GM18519 (cell line): ENCODE measurements at regions not wholly inside any gene's neighbourhood (a gene's known extent, or its start where the extent isn't known, plus 50 kb on each side); places are given as distances from the start of the nearest gene placed in this dataset.

Experiments
- ATAC-seq: cut with Tn5 transposase; IDR thresholded peaks from one replicate; pipeline ENCODE4 v1.9.1; 2021; ENCODE audit warnings: mild to moderate bottlenecking, moderate library complexity; ENCODE audit not compliant: unreplicated experiment, low FRiP score

- no peak for ATAC-seq
These were observed 231.0 kb downstream of the SNX18 start for GRCh38 chr5:54748527-54748926.

- ATAC-seq: no peak
These were observed 229.3 kb downstream of the SNX18 start for GRCh38 chr5:54746777-54747398.

- ATAC-seq: no peak
These were observed 228.8 kb downstream of the SNX18 start for GRCh38 chr5:54746346-54746745.

- ATAC-seq: no peak
These were observed 228.0 kb downstream of the SNX18 start for GRCh38 chr5:54745599-54745998.

GRCh38 chr5:54743997-54744788 is 226.6 kb downstream of the SNX18 start:
- ATAC-seq: peak; percentile 71

GRCh38 chr5:54743581-54743980 is 226.0 kb downstream of the SNX18 start:
- no peak for ATAC-seq

GRCh38 chr5:54742417-54742891 is 224.9 kb downstream of the SNX18 start:
- no peak for ATAC-seq

GRCh38 chr5:54741711-54742110 is 224.2 kb downstream of the SNX18 start:
- ATAC-seq: no peak

- no peak for ATAC-seq
These were observed 222.6 kb downstream of the SNX18 start for GRCh38 chr5:54740141-54740540.

- no peak for ATAC-seq
These were observed 221.8 kb downstream of the SNX18 start for GRCh38 chr5:54739371-54739770.

GRCh38 chr5:54738973-54739367 is 221.4 kb downstream of the SNX18 start:
- ATAC-seq: no peak

GRCh38 chr5:54738118-54738972 is 220.8 kb downstream of the SNX18 start:
- no peak for ATAC-seq

GRCh38 chr5:54736003-54736797 is 218.6 kb downstream of the SNX18 start:
- no peak for ATAC-seq

- no peak for ATAC-seq
These were observed 215.5 kb downstream of the SNX18 start for GRCh38 chr5:54733101-54733500.

GRCh38 chr5:54732108-54732507 is 214.5 kb downstream of the SNX18 start:
- no peak for ATAC-seq

GRCh38 chr5:54728588-54728915 is 211.0 kb downstream of the SNX18 start:
- no peak for ATAC-seq

- no peak for ATAC-seq
These were observed 210.5 kb downstream of the SNX18 start for GRCh38 chr5:54727874-54728587.

GRCh38 chr5:54725391-54726280 is 208.1 kb downstream of the SNX18 start:
- ATAC-seq: no peak
